Hematopoietic multipotent progenitor cell treated with erythropoietin and hydrocortisone succinate and interleukin-3 and kit ligand, for 8 days (in vitro differentiated cells): ENCODE measurements at regions not wholly inside any gene's neighbourhood (a gene's known extent, or its start where the extent isn't known, plus 50 kb on each side); places are given as distances from the start of the nearest gene placed in this dataset.

Experiments
- DNase-seq: peaks from one replicate; pipeline ENCODE4 v3.0.0-alpha.2; 2015

DNA sequence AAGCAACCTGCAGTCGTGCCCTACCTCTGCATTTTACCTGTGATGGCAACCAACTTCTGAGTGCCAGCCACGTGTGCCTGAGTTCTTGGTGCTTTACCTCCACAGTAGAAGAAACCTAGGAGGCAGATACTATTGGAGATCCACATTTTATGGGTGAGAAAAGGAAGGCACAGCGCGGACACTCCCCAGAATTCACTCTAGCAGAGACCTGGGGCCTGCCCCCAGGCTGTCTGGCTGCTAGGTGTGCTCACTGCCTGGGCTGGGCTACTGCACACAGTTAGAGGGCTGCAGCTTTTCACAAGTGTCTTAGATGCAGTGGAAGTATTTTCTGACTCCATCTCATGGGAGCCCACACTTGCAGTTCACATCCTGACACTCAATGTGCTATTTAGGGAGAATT is 598.8 kb upstream of the ADAMTS16 start:
- no peak for DNase-seq

DNA sequence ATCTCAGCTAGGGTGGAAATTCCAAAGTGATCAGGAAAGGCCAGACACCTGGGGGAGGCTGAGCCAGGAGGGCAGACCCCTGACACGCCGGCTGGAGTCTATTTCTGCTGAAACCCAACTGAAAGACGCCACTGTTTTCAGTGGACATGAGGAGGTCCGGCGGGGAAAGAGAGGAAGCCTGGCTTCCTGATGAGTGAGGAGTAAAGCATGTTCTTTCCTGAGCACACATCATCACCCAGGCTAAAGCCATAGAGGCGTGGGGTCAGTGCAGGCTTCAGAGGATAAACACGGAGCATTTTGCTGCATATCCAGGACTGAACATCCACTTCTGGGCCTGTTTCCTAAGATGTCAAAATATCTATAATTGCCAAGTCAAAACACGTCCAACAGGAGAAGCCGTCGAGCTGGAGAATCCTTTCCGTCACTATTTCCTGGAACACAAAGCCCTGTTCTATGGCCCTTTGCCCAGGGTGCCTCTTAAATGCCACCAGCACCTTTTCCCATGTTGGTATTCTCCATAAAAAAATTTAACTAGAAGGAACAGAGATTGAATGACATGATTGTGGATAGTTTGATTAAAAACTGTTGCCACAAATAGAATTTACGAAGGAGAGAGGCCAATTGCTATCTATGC is 597.9 kb upstream of the ADAMTS16 start:
- no peak for DNase-seq

GRCh38 chr5:4544049-4544670 is 596.0 kb upstream of the ADAMTS16 start:
- DNase-seq, result no peak

DNA sequence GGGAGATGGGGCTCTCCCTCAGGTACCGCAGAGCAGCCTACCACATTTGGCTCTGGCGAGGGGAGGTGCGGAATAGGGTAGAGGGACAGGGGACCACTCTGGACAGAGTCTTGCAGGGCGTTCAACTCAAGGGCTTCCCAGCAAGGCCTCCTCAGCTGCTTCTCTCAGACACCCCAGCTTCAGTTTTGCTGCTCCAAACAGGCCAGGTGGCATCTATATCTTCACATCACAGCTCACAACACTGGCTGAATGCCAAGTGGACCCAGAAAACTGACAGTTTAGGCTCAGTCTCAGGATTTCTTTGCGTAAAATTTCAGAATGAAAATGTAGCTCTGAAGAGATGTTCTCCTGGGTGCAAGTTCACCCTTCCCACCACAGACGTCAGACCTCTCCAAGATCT is 592.6 kb upstream of the ADAMTS16 start:
- no peak for DNase-seq

DNA sequence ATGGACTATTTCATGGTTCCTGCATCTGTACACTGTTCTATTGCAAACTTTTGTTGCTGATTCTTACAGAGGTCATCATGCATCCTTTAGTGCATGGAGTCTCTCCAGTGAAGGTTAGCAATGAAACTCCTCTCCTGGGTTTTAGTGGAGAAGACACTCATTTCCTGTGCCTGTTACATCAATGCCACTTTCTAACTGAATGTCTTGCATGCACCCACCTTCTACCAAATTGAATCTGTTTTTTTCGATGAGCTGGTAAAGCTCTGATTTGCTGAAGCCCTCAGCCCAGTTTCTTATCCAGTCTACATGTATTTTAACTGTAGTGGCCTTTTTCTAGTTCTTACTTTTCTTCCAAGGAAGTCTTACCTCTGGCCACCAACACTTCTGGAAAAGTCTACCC is 591.8 kb upstream of the ADAMTS16 start:
- no peak for DNase-seq

DNA sequence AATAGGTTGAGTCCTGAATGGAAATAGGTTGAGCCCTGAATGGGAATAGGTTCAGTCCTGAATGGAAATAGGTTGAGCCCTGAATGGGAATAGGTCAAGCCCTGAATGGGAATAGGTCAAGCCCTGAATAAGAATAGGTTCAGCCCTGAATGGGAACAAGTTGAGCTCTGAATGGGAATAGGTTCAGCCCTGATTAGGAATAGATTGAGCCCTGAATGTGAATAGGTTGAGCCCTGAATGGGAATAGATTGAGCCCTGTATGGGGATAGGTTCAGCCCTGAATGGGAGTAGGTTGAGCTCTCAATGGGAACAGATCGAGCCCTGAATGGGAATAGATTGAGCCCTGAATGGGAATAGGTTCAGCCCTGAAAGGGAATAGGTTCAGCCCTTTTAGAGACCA is 590.8 kb upstream of the ADAMTS16 start:
- no peak for DNase-seq

GRCh38 chr5:4551034-4551433 is 589.1 kb upstream of the ADAMTS16 start:
- no peak for DNase-seq

DNA sequence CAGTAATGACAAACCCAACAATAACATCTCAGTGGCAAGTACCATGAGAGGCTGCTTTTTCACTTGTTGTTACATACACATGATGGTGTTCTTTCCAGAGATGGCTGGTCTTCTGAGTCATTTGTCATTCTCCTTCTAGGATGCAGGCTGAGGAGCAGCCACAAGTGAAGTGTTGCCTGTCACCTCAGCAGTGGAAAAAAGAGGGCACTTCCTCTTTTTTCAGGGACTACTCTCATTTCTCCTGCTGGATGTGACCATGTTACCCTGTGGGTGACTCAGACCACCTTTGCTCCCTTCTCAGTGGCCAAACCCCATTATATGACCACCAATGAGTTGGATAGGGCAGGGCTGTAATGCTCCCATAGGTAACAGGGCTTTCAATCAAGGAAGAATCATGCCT is 587.0 kb upstream of the ADAMTS16 start:
- no peak for DNase-seq

DNA sequence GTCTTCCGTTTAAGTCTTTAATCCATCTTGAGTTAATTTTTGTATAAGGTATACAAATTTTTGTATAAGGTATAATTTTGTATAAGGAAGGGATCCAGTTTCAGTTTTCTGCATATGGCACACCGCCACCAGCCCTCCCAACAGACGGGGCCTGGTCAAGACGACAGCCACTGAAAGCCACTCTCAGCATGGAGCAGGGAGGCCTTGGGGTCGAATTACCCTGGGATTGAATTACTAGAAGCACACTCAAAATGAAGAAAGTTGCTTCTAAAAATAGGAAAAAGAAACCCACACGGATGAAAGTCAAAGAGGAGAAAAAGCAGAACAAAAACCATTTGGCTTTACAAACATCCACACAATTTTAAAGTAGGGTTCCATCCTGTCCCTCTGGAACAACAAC is 586.2 kb upstream of the ADAMTS16 start:
- DNase-seq, result no peak

DNA sequence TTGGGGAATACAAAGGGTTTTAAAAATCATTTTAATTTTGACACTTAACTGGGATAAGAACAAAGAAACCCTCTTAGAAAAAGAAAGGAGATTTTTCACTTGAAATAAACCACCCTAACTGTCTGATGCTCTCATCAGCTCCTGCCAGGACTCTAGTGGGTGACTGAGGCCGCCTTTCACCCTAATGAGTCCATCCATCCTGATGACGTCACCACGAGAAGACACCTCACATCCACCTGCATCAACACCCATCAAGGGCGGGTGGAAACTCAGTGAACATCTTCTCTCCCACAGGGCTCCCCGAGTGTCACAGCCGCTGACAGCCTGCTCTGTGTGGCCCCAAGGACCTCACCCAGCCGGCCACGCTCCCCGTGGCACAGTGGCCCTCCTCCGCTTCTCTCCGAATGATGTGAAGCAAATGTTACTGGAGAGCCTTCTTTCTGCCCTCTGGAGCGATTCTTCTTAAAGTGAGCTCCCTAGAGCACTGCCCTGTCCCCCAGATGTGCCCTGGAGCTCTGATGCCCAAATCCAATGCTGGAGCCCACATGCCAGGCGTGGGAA is 584.3 kb upstream of the ADAMTS16 start:
- no peak for DNase-seq

DNA sequence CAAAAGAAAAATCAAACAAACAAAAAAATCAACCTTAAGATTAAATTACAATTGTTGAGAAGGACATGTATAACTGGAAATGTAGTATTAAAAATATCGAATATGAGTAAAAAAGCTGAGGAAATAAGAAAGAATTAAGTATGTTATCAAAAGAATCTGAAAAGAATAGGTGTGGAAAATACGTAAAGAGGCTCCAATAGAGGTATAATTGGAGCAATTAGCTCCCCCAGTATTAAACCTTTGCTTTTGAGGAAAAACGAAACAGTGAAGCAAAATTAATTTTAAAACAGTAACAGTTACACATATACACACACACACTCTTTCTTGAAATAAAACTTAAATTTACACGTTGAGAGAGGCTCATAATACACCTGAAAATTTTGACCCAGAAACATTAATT is 578.7 kb upstream of the ADAMTS16 start:
- no peak for DNase-seq

DNA sequence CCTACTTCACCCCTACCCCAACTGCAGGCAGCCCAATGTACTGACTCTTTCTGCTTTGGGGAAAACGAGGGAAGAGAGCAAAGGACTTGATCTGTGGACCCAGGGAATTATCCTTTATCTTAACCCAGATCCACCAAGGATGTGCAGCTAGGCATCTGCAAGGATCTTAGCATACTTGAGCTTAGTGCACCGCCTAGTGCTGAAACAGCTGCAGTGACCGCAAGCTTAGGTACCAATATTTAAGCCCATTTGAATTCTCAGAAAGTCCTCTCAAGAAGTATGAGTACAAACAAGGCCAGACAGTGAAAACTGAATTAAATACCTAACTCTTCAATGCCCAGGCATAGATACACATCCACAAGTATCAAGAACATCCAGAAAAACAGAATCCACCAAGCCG is 576.7 kb upstream of the ADAMTS16 start:
- no peak for DNase-seq

DNA sequence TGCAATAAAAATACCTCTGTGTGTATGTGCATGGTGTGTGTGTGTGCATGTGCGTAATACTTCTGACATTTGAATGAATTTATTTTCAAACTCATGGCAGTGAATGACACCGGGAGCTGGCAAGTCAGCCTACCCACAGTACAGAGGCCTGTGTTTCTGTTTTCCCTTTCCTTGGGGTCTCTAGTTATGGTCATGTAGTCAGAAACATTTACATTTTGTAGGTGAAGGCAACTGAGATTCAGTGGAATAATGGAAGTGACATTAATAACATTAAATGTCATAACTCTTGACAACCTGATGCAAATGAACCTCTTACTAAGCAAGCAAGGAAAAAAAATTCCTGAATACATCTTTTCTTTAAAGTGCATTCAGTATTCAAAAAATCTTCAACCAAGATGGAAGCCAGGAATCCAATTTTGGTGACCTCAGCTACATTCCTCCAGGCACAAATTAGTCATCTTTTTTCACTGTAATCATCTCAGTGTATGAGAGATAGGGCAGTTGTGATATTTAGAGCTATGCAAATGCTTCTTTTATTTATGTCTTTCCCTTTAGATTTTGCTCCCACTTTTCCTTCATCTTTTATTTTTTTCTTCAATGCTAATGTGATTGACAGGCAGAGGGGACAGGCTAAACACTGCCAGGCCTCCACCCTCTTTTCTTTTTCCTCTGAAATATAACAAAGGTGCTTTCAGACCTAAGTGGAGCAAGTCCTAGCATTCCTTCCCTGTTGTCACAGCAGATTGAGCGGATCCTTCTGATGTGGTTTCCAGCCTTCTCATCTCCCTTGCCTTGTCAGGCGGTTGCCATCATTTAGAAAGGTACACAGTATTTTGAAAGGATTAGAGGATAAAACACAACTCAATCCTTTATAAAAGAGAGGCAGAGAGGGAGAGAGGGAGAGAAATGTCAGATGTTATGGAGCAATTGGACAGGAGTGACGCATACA is 569.8 kb upstream of the ADAMTS16 start:
- DNase-seq, result no peak

GRCh38 chr5:4571248-4571948 is 568.7 kb upstream of the ADAMTS16 start:
- DNase-seq, result no peak

GRCh38 chr5:4572311-4573100 is 567.6 kb upstream of the ADAMTS16 start:
- DNase-seq, result no peak

GRCh38 chr5:4575608-4576007 is 564.5 kb upstream of the ADAMTS16 start:
- DNase-seq, result no peak

- no peak for DNase-seq
Measured at GRCh38 chr5:4576161-4576748, 563.9 kb upstream of the ADAMTS16 start.

DNA sequence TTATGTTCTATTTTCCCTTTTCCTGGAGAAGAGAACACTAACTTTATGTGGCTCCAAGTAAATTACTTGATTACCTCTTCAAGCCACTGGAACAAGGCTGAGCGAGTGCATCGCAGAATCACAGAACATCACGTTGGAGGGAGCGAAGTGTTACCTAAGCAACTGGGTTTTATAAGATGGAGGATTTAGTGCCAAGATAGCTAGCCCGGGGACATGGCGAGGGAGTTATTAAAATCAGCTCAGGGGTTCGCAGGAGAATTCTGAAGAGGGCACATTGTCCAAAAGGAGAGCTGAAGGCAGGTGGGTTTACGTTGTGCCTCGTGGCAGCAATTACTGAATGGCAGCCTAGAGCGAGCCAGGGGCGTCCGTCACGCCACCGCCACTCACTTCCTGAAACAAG is 563.2 kb upstream of the ADAMTS16 start:
- no peak for DNase-seq

DNA sequence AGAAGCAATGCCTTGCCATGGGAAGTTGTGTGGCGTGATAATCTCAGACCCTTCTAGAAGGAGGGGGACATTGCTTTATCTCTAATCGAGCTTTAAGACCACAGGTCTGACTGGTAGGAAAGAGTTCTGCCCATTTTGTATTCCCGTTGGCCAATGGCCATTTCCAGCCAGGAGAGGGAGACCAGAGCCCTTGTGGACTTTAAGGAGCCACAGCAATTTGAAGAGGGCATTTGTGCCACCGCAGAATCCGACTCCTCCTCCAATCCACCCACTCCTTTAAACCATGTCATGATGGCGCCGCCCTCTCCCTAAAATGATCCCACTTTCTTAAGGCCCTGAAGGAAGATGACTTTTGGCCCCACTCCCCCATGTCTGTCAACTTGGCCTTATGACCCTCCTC is 560.5 kb upstream of the ADAMTS16 start:
- DNase-seq, result no peak

GRCh38 chr5:4580772-4581171 is 559.4 kb upstream of the ADAMTS16 start:
- no peak for DNase-seq

DNA sequence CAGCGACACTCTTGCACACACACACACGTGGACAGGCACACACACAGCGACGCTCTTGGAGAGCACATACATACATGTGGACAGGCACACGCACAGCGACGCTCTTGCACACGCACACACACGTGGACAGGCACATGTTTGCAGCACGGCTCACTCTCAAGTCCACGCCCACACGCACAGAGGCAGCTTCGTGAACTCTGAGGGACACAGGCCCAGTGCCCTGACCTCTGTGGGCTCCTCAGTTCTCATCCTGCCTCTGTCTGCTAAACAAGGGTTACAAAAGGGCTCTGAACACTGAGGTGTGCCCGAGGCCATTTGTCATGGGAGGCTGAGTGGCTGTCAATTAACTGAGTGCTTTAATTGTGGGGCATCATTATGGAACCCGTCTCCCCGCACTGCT is 558.8 kb upstream of the ADAMTS16 start:
- DNase-seq, result no peak

GRCh38 chr5:4584982-4585381 is 555.1 kb upstream of the ADAMTS16 start:
- DNase-seq, result no peak
